Gastrocnemius medialis (tissue), 4 donors: ENCODE measurements at regions not wholly inside any gene's neighbourhood (a gene's known extent, or its start where the extent isn't known, plus 50 kb on each side); places are given as distances from the start of the nearest gene placed in this dataset.

Experiments used
- CTCF ChIP-seq, 5 experiments: fragments of 450-650 bp in 3 of 5; fragments of 200-600 bp in 2 of 5; sonication (generic) in 2 of 5; IDR thresholded peaks in 4 of 5; conservative IDR thresholded peaks in 1 of 5; 1 replicate in 4 of 5; 2 replicates in 1 of 5; pipeline ENCODE4 v1.5.1; 2016 to 2019; ENCODE audit warnings: antibody characterized with exemption in 5 of 5, mild to moderate bottlenecking in 3 of 5, moderate library complexity in 3 of 5
- POLR2A ChIP-seq, 2 donors: fragments of 450-650 bp; IDR thresholded peaks; one replicate each; pipeline ENCODE4 v1.6.1; 2017; ENCODE audit warnings: antibody characterized with exemption in 2 of 2, mild to moderate bottlenecking in 2 of 2, moderate library complexity in 2 of 2

DNA sequence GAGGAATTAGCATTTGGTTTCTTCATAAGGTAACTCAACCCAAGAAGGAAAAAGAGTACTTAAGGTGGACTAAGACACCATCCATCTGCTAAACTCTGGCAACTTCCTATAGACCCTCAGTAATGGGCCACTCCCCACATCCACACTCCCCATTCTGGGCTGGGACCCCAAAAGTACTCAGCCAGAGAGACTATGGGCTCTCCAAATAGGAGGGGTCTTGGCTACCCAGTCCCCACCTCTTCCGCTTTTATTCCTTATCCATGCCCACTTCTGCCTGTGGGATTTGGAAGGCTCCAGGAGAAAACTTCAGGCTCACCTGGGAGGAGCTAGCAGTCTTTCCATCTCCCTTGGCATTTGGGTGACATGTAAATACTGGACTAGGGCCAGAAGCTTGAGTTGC lies 164.5 kb upstream of the CCL2 start:
- TF ChIP-seq CTCF (IDR thresholded peaks at IDR 0.05 in 4 of 5, conservative IDR thresholded peaks at IDR 0.05 in 1 of 5) (no peak), POLR2A (IDR thresholded peaks at IDR 0.05) (no peak)
